ENCODE measurements at regions not wholly inside any gene's neighbourhood (a gene's known extent, or its start where the extent isn't known, plus 50 kb on each side); places are given as distances from the start of the nearest gene placed in this dataset.
A peak's percentile ranks its signal among the peaks of the same experiment; 100 is the strongest.

GRCh38 chr5:118778941-118779340 lies 209.4 kb downstream of the DTWD2 start:
- H3K4me3 ChIP-seq: no peak overlapping the region
- no peak for DNase-seq (ENCODE audit: low spot score in 2 of 2)
- H3K36me3 ChIP-seq (replicated peaks): no peaks in the 10 kb centered on the region
- in situ Hi-C loops (cut with MboI; ENCODE audit: low sequenced_read_pairs): no loop called here
- no peaks in the 10 kb centered on the region for H3K4me1 ChIP-seq
- H3K9me3 ChIP-seq: no peaks in the 10 kb centered on the region
- H3K27me3 ChIP-seq (ENCODE audit: low read depth): no peaks in the 10 kb centered on the region

GRCh38 chr5:118777189-118777736 lies 211.1 kb downstream of the DTWD2 start:
- Histone ChIP-seq H3K4me3 (no peak overlapping the region), H3K36me3 (replicated peaks) (no peaks in the 10 kb centered on the region), H3K4me1 (no peaks in the 10 kb centered on the region), H3K9me3 (no peaks in the 10 kb centered on the region), H3K27me3 (ENCODE audit: low read depth) (no peaks in the 10 kb centered on the region)
- no peak for DNase-seq (ENCODE audit: low spot score in 2 of 2)
- in situ Hi-C loops (cut with MboI; ENCODE audit: low sequenced_read_pairs): no loop called here

- Histone ChIP-seq H3K9me3 (no peaks in the 10 kb centered on the region), H3K36me3 (replicated peaks) (no peaks in the 10 kb centered on the region), H3K27me3 (ENCODE audit: low read depth) (no peaks in the 10 kb centered on the region), H3K4me3 (no peak overlapping the region), H3K4me1 (no peaks in the 10 kb centered on the region)
- no peak for DNase-seq (ENCODE audit: low spot score in 2 of 2)
- in situ Hi-C loops (cut with MboI; ENCODE audit: low sequenced_read_pairs): no loop called here
Observed at GRCh38 chr5:118776755-118777154, 211.6 kb downstream of the DTWD2 start.

- DNase-seq (ENCODE audit: low spot score in 2 of 2): no peak
- H3K36me3 ChIP-seq (replicated peaks): no peaks in the 10 kb centered on the region
- in situ Hi-C loops (cut with MboI; ENCODE audit: low sequenced_read_pairs): no loop called here
- H3K27me3 ChIP-seq (ENCODE audit: low read depth): no peaks in the 10 kb centered on the region
- H3K4me1 ChIP-seq: no peaks in the 10 kb centered on the region
- H3K9me3 ChIP-seq: no peaks in the 10 kb centered on the region
- H3K4me3 ChIP-seq: no peak overlapping the region
Observed at GRCh38 chr5:118775790-118776499, 212.4 kb downstream of the DTWD2 start.

GRCh38 chr5:118768607-118769175 lies 219.7 kb downstream of the DTWD2 start:
- DNase-seq (ENCODE audit: low spot score in 2 of 2): no peak
- in situ Hi-C loops (cut with MboI; ENCODE audit: low sequenced_read_pairs): no loop called here
- H3K4me1 ChIP-seq: no peaks in the 10 kb centered on the region
- H3K4me3 ChIP-seq: no peak overlapping the region
- H3K9me3 ChIP-seq: no peaks in the 10 kb centered on the region
- 0 out of 2 replicates have a peak, but pooled peaks cover 2% of the 10 kb centered on the region for H3K27me3 ChIP-seq (ENCODE audit: low read depth)
- no peaks in the 10 kb centered on the region for H3K36me3 ChIP-seq (replicated peaks)

- no peaks in the 10 kb centered on the region for H3K4me1 ChIP-seq
- no peak overlapping the region for H3K4me3 ChIP-seq
- no peak for DNase-seq (ENCODE audit: low spot score in 2 of 2)
- no peaks in the 10 kb centered on the region for H3K36me3 ChIP-seq (replicated peaks)
- in situ Hi-C loops (cut with MboI; ENCODE audit: low sequenced_read_pairs): no loop called here
- no peaks in the 10 kb centered on the region for H3K27me3 ChIP-seq (ENCODE audit: low read depth)
- H3K9me3 ChIP-seq: no peaks in the 10 kb centered on the region; the same call in 1 of the 2 replicates
Observed at GRCh38 chr5:118762291-118762690, 226.1 kb downstream of the DTWD2 start.

GRCh38 chr5:118761814-118762213 lies 226.5 kb downstream of the DTWD2 start:
- H3K4me3 ChIP-seq: no peak overlapping the region
- no peaks in the 10 kb centered on the region for H3K4me1 ChIP-seq
- H3K9me3 ChIP-seq: no peaks in the 10 kb centered on the region; the same call in 1 of the 2 replicates
- no peaks in the 10 kb centered on the region for H3K27me3 ChIP-seq (ENCODE audit: low read depth)
- H3K36me3 ChIP-seq (replicated peaks): no peaks in the 10 kb centered on the region
- DNase-seq (ENCODE audit: low spot score in 2 of 2): no peak
- in situ Hi-C loops (cut with MboI; ENCODE audit: low sequenced_read_pairs): no loop called here

- no peaks in the 10 kb centered on the region; the same call in 1 of the 2 replicates for H3K9me3 ChIP-seq
- H3K27me3 ChIP-seq (ENCODE audit: low read depth): no peaks in the 10 kb centered on the region
- H3K36me3 ChIP-seq (replicated peaks): no peaks in the 10 kb centered on the region
- in situ Hi-C loops (cut with MboI; ENCODE audit: low sequenced_read_pairs): no loop called here
- no peak overlapping the region for H3K4me3 ChIP-seq
- H3K4me1 ChIP-seq: no peaks in the 10 kb centered on the region
- no peak for DNase-seq (ENCODE audit: low spot score in 2 of 2)
Observed at GRCh38 chr5:118752969-118753368, 235.4 kb downstream of the DTWD2 start.

GRCh38 chr5:118736396-118736795 lies 252.0 kb downstream of the DTWD2 start:
- Histone ChIP-seq H3K9me3 (no peaks in the 10 kb centered on the region), H3K4me1 (peaks cover 11% of the 10 kb centered on the region), H3K36me3 (replicated peaks) (no peaks in the 10 kb centered on the region), H3K4me3 (no peak overlapping the region), H3K27me3 (ENCODE audit: low read depth) (no peaks in the 10 kb centered on the region)
- in situ Hi-C loops (cut with MboI; ENCODE audit: low sequenced_read_pairs): no loop called here
- no peak for DNase-seq (ENCODE audit: low spot score in 2 of 2)

GRCh38 chr5:118733394-118733793 lies 255.0 kb downstream of the DTWD2 start:
- peaks cover 11% of the 10 kb centered on the region for H3K4me1 ChIP-seq
- DNase-seq (ENCODE audit: low spot score in 2 of 2): peak; percentile 47 to 62
- in situ Hi-C loops (cut with MboI; ENCODE audit: low sequenced_read_pairs): no loop called here

GRCh38 chr5:118728191-118728590 lies 260.2 kb downstream of the DTWD2 start:
- peaks cover 11% of the 10 kb centered on the region for H3K4me1 ChIP-seq
- in situ Hi-C loops (cut with MboI; ENCODE audit: low sequenced_read_pairs): no loop called here
- H3K27me3 ChIP-seq (ENCODE audit: low read depth): no peaks in the 10 kb centered on the region
- no peak for DNase-seq (ENCODE audit: low spot score in 2 of 2)
- no peaks in the 10 kb centered on the region for H3K9me3 ChIP-seq
- H3K36me3 ChIP-seq (replicated peaks): no peaks in the 10 kb centered on the region
- H3K4me3 ChIP-seq: no peak overlapping the region

More at GRCh38 chr5:118733394-118733793, 255.0 kb downstream of the DTWD2 start:
- H3K9me3 ChIP-seq: no peaks in the 10 kb centered on the region
- H3K36me3 ChIP-seq (replicated peaks): no peaks in the 10 kb centered on the region
- no peaks in the 10 kb centered on the region for H3K27me3 ChIP-seq (ENCODE audit: low read depth)
- H3K4me3 ChIP-seq: no peak overlapping the region

- H3K36me3 ChIP-seq (replicated peaks): no peaks in the 10 kb centered on the region
- no peaks in the 10 kb centered on the region for H3K27me3 ChIP-seq (ENCODE audit: low read depth)
- in situ Hi-C loops (cut with MboI; ENCODE audit: low sequenced_read_pairs): no loop called here
- no peak overlapping the region for H3K4me3 ChIP-seq
- no peaks in the 10 kb centered on the region for H3K4me1 ChIP-seq
- no peaks in the 10 kb centered on the region for H3K9me3 ChIP-seq
- no peak for DNase-seq (ENCODE audit: low spot score in 2 of 2)
Observed at GRCh38 chr5:118726891-118727290, 261.5 kb downstream of the DTWD2 start.

- H3K4me3 ChIP-seq: no peak overlapping the region
- DNase-seq (ENCODE audit: low spot score in 2 of 2): no peak
- H3K4me1 ChIP-seq: no peaks in the 10 kb centered on the region
- no peaks in the 10 kb centered on the region for H3K27me3 ChIP-seq (ENCODE audit: low read depth)
- in situ Hi-C loops (cut with MboI; ENCODE audit: low sequenced_read_pairs): no loop called here
- H3K9me3 ChIP-seq: no peaks in the 10 kb centered on the region
- no peaks in the 10 kb centered on the region for H3K36me3 ChIP-seq (replicated peaks)
Observed at GRCh38 chr5:118723021-118723338, 265.4 kb downstream of the DTWD2 start.

GRCh38 chr5:118722122-118723020 lies 266.0 kb downstream of the DTWD2 start:
- Histone ChIP-seq H3K36me3 (replicated peaks) (no peaks in the 10 kb centered on the region), H3K4me3 (no peak overlapping the region), H3K27me3 (ENCODE audit: low read depth) (no peaks in the 10 kb centered on the region), H3K4me1 (no peaks in the 10 kb centered on the region), H3K9me3 (no peaks in the 10 kb centered on the region)
- in situ Hi-C loops (cut with MboI; ENCODE audit: low sequenced_read_pairs): no loop called here
- no peak for DNase-seq (ENCODE audit: low spot score in 2 of 2)
